KMS-11 (cell line): ENCODE measurements at regions not wholly inside any gene's neighbourhood (a gene's known extent, or its start where the extent isn't known, plus 50 kb on each side); places are given as distances from the start of the nearest gene placed in this dataset.
"Not testable (repeated sequence)": the region's sequence is repeated elsewhere in the genome, so short reads cannot be mapped to it uniquely, and the experiment has no call there.

ENCODE experiments used
- H2AFZ ChIP-seq: fragments of 200-600 bp; sonication (generic); 2 replicates; pipeline ENCODE4 v1.6.1; 2016; ENCODE audit warnings: antibody characterized with exemption, mixed run types, low read depth
- H3K27ac ChIP-seq: fragments of 200-600 bp; sonication (generic); 2 replicates; pipeline ENCODE4 v1.6.1; 2016; ENCODE audit warnings: mild to moderate bottlenecking, mixed run types
- H3K27me3 ChIP-seq: fragments of 200-600 bp; sonication (generic); 2 replicates; pipeline ENCODE4 v1.6.1; 2017; ENCODE audit warnings: mild to moderate bottlenecking, low read depth, mixed run types, moderate library complexity; ENCODE audit not compliant: insufficient read depth
- H3K36me3 ChIP-seq: fragments of 200-600 bp; sonication (generic); 2 replicates; pipeline ENCODE4 v1.6.1; 2017; ENCODE audit warnings: mild to moderate bottlenecking, mixed run types; ENCODE audit not compliant: insufficient read depth
- H3K4me1 ChIP-seq: fragments of 200-600 bp; sonication (generic); 2 replicates; pipeline ENCODE4 v1.6.1; 2016; ENCODE audit warnings: mild to moderate bottlenecking, low read depth, mixed run types; ENCODE audit not compliant: poor library complexity, severe bottlenecking
- H3K4me2 ChIP-seq: fragments of 200-600 bp; sonication (generic); 2 replicates; pipeline ENCODE4 v1.7.0; 2016; ENCODE audit warnings: mild to moderate bottlenecking, mixed run types
- H3K4me3 ChIP-seq: fragments of 200-600 bp; sonication (generic); IDR thresholded peaks from 2 replicates; pipeline ENCODE4 v1.6.1; 2017; ENCODE audit warnings: low read depth, low read length, mixed read lengths; ENCODE audit not compliant: insufficient read depth
- H3K79me2 ChIP-seq: fragments of 200-600 bp; sonication (generic); 2 replicates; pipeline ENCODE4 v1.6.1; 2016; ENCODE audit warnings: low read depth, mixed run types; ENCODE audit not compliant: insufficient read depth
- H3K9ac ChIP-seq: fragments of 200-600 bp; sonication (generic); 2 replicates; pipeline ENCODE4 v1.6.1; 2016; ENCODE audit warnings: mild to moderate bottlenecking, mixed run types
- H4K20me1 ChIP-seq: fragments of 200-600 bp; sonication (generic); 2 replicates; pipeline ENCODE4 v1.6.1; 2016; ENCODE audit warnings: mild to moderate bottlenecking, mixed run types; ENCODE audit not compliant: insufficient read depth
- TF ChIP-seq, protein P1 (sequence below): fragments of 200-600 bp; sonication (generic); conservative IDR thresholded peaks from 2 replicates; pipeline ENCODE4 v1.6.1; 2017; ENCODE audit warnings: low read depth, mild to moderate bottlenecking, antibody characterized with exemption, low read length, moderate library complexity, mixed read lengths

DNA sequence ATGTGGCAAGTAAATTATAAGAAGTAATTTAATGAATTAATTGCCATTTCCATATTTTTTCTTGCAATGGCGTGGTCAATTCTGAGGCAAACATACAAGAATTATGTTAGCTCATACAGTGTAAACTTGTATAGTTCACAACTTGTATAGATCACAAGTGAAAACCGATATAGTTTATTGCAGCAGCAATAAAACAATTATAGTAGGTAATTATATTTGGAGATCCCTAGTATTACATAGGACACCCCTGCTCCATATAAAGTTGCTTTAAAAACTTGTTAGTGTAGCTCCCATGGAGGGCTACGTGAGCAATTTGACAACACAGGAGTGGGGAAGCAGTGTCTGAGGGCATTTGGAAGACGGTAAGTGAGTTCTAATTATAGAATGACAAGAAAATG is 288.2 kb downstream of the SOCS6 start:
- Histone ChIP-seq H3K36me3 (no peaks in the 10 kb centered on the region), H3K27me3 (no peaks in the 10 kb centered on the region), H4K20me1 (no peaks in the 10 kb centered on the region), H3K9ac (no peak overlapping the region), H3K4me3 (no peak overlapping the region), H3K27ac (no peak overlapping the region), H3K4me1 (no peaks in the 10 kb centered on the region), H3K79me2 (no peaks in the 10 kb centered on the region), H3K4me2 (no peak overlapping the region), H2AFZ (no peak overlapping the region)
- TF ChIP-seq, protein P1, sequence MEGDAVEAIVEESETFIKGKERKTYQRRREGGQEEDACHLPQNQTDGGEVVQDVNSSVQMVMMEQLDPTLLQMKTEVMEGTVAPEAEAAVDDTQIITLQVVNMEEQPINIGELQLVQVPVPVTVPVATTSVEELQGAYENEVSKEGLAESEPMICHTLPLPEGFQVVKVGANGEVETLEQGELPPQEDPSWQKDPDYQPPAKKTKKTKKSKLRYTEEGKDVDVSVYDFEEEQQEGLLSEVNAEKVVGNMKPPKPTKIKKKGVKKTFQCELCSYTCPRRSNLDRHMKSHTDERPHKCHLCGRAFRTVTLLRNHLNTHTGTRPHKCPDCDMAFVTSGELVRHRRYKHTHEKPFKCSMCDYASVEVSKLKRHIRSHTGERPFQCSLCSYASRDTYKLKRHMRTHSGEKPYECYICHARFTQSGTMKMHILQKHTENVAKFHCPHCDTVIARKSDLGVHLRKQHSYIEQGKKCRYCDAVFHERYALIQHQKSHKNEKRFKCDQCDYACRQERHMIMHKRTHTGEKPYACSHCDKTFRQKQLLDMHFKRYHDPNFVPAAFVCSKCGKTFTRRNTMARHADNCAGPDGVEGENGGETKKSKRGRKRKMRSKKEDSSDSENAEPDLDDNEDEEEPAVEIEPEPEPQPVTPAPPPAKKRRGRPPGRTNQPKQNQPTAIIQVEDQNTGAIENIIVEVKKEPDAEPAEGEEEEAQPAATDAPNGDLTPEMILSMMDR = no peak

DNA sequence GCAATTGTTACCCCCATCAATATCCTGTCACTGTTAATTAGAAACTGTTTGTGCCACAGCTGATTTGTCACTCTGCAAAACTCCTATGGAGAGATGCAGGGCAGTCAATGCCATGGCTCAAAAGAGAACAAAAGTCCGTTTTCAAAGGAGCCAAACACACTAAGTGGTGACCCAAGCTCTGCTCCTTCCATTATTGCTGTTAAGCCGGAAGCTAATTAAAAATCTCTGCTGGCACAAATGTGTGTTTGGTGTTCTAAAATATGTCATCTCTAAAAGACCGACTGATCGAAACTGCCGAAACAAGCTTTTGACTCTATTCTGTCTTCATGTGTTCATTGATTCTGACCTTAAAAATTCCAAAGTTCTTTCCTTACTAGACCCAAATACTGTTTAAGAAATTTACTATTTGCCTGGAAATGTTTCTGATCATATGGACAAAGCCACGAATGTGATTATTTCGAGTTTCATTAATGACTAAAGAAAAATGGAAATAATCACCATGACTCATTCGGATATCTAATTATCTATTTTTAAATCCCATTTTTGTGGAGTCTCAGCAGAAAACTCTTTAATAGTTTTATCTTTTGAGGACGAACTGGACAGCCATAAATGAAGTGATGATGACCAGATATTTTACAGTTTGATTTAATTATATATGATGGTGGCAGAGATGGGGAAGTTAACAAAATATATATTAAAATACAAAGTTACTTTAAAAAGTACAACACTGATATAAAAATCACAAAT is 287.6 kb downstream of the SOCS6 start:
- Histone ChIP-seq H3K27me3 (no peaks in the 10 kb centered on the region), H3K36me3 (no peaks in the 10 kb centered on the region), H2AFZ (no peak overlapping the region), H3K4me3 (no peak overlapping the region), H4K20me1 (no peaks in the 10 kb centered on the region), H3K4me2 (no peak overlapping the region), H3K27ac (no peak overlapping the region), H3K4me1 (no peaks in the 10 kb centered on the region), H3K9ac (no peak overlapping the region), H3K79me2 (no peaks in the 10 kb centered on the region)
- TF ChIP-seq, protein P1 = no peak

- H2AFZ ChIP-seq, H3K4me1 ChIP-seq, H4K20me1 ChIP-seq: not testable (repeated sequence)
These were observed 286.1 kb downstream of the SOCS6 start for GRCh38 chr18:70574951-70575350.

DNA sequence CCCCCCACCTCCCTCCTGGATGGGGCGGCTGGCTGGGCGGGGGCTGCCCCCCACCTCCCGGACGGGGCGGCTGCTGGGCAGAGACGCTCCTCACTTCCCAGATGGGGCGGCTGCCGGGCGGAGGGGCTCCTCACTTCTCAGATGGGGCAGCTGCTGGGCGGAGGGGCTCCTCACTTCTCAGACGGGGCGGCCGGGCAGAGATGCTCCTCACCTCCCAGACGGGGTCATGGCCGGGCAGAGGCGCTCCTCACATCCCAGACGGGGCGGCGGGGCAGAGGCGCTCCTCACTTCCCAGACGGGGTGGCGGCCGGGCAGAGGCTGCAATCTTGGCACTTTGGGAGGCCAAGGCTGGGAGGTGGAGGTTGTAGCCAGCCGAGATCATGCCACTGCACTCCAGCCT is 280.8 kb downstream of the SOCS6 start:
- H2AFZ ChIP-seq, H4K20me1 ChIP-seq, H3K4me3 ChIP-seq, H3K36me3 ChIP-seq, H3K27me3 ChIP-seq, H3K4me2 ChIP-seq, H3K27ac ChIP-seq, H3K9ac ChIP-seq, H3K4me1 ChIP-seq, H3K79me2 ChIP-seq: not testable (repeated sequence)

More at GRCh38 chr18:70574951-70575350, 286.1 kb downstream of the SOCS6 start:
- not testable (repeated sequence) for H3K9ac ChIP-seq, H3K4me2 ChIP-seq, H3K36me3 ChIP-seq, H3K27ac ChIP-seq, H3K4me3 ChIP-seq, H3K79me2 ChIP-seq, H3K27me3 ChIP-seq

DNA sequence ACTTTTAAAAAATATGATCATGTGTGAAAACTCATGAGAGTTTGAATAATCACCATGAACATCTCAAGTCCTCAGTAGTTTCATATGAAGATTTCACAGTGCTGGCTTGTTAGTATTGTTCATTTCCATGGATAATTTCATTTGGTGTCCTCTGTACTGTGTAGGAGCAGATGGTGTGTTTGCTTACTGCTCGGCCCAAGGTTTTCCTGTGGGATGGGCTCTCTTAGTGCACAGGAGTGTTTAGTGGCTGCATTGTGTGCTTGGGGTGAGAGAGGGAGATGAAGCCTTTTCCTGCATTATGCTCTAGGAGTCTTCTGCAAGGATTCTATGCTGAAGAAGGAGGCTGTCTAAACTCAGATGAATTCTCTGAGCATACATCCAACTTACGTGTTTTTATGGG is 270.6 kb downstream of the SOCS6 start:
- Histone ChIP-seq H3K79me2 (no peaks in the 10 kb centered on the region), H2AFZ (no peak overlapping the region), H3K4me2 (no peak overlapping the region), H3K4me3 (no peak overlapping the region), H3K27ac (no peak overlapping the region), H4K20me1 (no peaks in the 10 kb centered on the region), H3K9ac (no peak overlapping the region), H3K27me3 (no peaks in the 10 kb centered on the region), H3K4me1 (no peaks in the 10 kb centered on the region), H3K36me3 (no peaks in the 10 kb centered on the region)
- TF ChIP-seq, protein P1 = no peak
